Large intestine (tissue), 3 donors: ENCODE measurements at regions not wholly inside any gene's neighbourhood (a gene's known extent, or its start where the extent isn't known, plus 50 kb on each side); places are given as distances from the start of the nearest gene placed in this dataset.
"Not testable (repeated sequence)": the region's sequence is repeated elsewhere in the genome, so short reads cannot be mapped to it uniquely, and the experiment has no call there.

Experiments
- DNase-seq, 2 donors: peaks; one replicate each; pipeline versions ENCODE4 v3.0.0 to v3.0.0-alpha.2; 2013
- H3K27ac ChIP-seq: one replicate; pipeline ENCODE4 v1.5.1; 2013; ENCODE audit warnings: low read length
- H3K27me3 ChIP-seq: 2 replicates; pipeline ENCODE4 v1.6.1; 2013; ENCODE audit warnings: low read length; ENCODE audit not compliant: control insufficient read depth, insufficient read depth
- H3K36me3 ChIP-seq: 2 replicates; pipeline ENCODE4 v1.6.1; 2013; ENCODE audit warnings: low read length; ENCODE audit not compliant: control insufficient read depth, insufficient read depth
- H3K4me1 ChIP-seq: one replicate; pipeline ENCODE4 v1.6.1; 2013; ENCODE audit warnings: low read length; ENCODE audit not compliant: control insufficient read depth, insufficient read depth
- H3K4me3 ChIP-seq: one replicate; pipeline ENCODE4 v1.5.1; 2013; ENCODE audit warnings: low read length
- H3K9me3 ChIP-seq: one replicate; pipeline ENCODE4 v1.6.1; 2013; ENCODE audit warnings: mild to moderate bottlenecking, low read depth, low read length, moderate library complexity; ENCODE audit not compliant: control insufficient read depth
- WGBS: methylation state at CpG from one replicate; pipeline ENCODE4 v1.1.5; 2013; ENCODE audit warnings: low lambda C conversion rate; ENCODE audit not compliant: insufficient coverage; 5-methylcytosine and 5-hydroxymethylcytosine counted together

DNA sequence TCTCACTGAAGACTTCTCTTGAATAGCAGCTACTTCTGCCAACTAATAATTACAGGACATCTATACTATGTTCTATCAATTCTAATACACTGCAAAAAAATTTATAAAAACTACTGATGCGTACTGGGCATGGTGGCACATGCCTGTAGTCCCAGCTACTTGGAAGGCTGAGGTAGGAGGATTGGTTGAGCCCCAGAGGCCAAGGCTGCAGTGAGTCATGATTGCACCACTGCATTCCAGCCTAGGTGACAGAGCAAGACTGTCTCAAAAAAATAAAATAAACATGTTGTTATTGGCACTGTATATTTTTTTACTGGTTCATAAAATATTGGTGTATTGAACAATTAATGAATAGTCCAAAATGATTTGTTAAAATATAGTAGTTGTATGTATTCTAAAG is 97.0 kb upstream of the NAA35 start:
- not testable (repeated sequence) for H3K4me1 ChIP-seq, H3K27me3 ChIP-seq, H3K9me3 ChIP-seq, H3K4me3 ChIP-seq, H3K27ac ChIP-seq, DNase-seq
- no CpG with 5 or more reads among the region's 1 CpG for WGBS
- H3K36me3 ChIP-seq: peaks cover 20% of the 10 kb centered on the region

DNA sequence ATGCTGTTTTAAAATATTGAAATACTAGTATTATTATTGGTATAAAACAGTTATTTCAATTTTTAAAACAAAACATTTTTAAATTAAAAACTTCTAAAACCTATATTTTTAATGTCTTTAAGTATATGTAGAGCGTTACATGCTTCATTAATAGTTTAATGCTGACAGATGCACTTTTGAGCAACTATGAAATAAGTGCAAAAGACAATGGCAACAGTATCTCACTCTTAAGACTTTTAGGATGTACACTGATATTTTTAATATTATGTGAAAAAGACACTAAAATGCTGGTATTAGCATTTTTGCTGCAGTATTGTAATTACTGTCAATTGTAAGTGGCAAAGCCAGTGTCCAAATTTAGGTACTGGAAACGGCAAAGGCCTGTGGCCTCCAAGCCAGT is 93.2 kb upstream of the NAA35 start:
- DNase-seq, H3K27ac ChIP-seq, H3K27me3 ChIP-seq, H3K4me1 ChIP-seq, H3K9me3 ChIP-seq, H3K4me3 ChIP-seq: not testable (repeated sequence)
- peaks cover 15% of the 10 kb centered on the region for H3K36me3 ChIP-seq
- no CpG with 5 or more reads among the region's 2 CpGs for WGBS

DNA sequence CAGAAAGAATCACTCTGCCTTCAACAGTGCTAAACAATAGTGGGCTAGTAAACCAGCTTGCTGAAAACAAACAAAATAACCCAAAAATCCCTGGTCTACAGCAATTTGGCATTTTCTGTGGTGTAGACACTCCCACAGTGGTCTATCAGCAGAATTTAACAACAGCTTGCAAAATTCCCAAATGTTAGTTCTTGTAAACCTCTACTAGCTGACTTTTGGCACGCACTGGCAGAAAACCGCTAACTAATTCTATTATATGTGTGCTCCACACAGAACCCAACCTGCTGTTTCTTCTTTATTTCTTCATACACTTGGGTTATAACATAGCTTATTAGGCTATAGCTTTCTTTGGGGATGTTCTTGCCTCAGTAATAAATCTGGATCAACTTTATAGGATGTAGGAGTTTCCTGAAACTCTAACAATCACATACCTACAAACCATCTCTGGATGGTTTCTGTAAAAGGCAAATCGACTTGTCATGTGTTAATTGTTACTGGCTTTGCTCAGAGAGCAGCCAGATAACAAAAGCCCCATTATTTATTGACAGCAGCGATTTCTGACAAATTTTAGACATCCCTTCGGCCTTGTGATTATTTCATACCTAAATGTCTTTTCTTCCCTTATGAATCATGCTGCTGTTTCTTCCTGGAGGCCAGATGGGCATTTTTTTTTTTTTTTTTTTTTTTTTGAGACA is 82.7 kb upstream of the NAA35 start:
- Histone ChIP-seq H3K9me3 (no peaks in the 10 kb centered on the region), H3K27ac (no peak overlapping the region), H3K4me3 (no peak overlapping the region), H3K36me3 (no peaks in the 10 kb centered on the region), H3K27me3 (no peaks in the 10 kb centered on the region), H3K4me1 (no peaks in the 10 kb centered on the region)
- DNase-seq: no peak
- 100% methylated on average over 1 of the region's 5 CpGs for WGBS

DNA sequence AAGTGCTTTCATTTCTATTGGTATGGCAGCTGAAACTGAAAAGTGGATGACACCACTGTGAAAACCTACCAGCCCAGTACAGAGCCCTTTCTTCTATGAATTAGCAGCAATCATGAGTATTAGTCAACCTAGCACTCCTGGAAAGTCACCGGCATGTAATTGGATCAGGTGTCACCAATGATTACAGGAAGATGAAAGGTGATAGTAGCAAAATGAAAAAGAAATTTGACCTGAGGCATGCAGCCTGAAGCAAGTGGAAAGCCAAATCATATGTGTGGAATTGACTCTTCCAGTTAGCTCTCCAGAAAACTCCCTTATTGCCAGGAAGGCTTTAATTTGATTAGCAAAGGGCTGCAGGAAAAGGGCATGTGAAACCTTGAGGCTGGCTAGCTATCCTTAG is 81.2 kb upstream of the NAA35 start:
- no peak overlapping the region for H3K4me3 ChIP-seq
- no peaks in the 10 kb centered on the region for H3K4me1 ChIP-seq
- H3K27me3 ChIP-seq: no peaks in the 10 kb centered on the region
- DNase-seq: no peak
- no peaks in the 10 kb centered on the region for H3K36me3 ChIP-seq
- H3K9me3 ChIP-seq: no peaks in the 10 kb centered on the region
- no CpG with 5 or more reads among the region's 1 CpG for WGBS
- H3K27ac ChIP-seq: no peak overlapping the region

DNA sequence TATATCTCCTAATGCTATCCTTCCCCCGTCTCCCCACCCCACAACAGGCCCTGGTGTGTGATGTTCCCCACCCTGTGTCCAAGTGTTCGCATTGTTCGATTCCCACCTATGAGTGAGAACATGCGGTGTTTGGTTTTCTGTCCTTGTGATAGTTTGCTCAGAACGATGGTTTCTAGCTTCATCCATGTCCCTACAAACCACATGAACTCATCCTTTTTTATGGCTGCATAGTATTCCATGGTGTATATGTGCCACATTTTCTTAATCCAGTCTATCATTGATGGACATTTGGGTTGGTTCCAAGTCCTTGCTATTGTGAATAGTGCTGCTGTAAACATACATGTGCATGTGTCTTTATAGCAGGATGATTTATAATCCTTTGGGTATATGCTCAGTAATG is 79.1 kb upstream of the NAA35 start:
- not testable (repeated sequence) for DNase-seq, H3K4me3 ChIP-seq, H3K36me3 ChIP-seq, H3K27me3 ChIP-seq, H3K27ac ChIP-seq, H3K9me3 ChIP-seq, H3K4me1 ChIP-seq
- no CpG with 5 or more reads among the region's 5 CpGs for WGBS

DNA sequence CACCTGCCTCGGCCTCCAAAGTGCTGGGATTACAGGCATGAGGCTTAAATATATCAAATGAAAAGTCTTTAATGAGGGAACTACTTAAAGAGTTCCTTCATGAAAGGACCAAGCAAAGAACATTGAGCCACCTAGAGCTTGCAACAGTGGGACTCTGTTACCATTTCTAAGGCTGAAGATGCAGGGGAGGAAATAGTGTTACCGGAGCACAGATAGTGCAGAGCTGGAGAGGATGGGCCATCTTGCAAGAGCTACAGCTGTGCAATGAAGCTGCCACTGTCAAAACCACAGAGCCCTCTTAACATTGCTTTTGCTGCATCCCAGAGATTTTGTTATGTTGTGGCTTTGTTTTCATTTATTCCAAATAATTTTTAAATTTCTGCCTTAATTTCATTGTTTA is 77.1 kb upstream of the NAA35 start:
- WGBS: no CpG with 5 or more reads among the region's 2 CpGs

DNA sequence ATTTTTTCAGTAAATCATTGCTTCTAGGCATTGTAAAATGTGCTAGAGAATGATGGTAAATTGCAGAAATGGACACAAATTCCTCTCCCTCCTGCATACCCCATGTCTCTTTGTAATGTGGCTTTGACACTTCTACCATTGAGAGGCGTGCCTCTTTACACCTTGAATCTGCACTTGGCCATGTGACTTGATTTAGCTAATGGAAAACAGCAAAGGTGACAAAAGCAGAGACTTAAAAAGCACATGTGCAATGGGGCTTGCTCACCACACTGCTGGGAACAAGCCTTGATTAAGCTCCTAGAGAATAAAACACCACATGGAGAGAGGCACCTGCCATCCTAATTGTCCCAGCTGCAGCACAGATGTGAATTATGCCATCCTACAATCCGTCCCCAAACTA is 69.9 kb upstream of the NAA35 start:
- no peak for DNase-seq
- no peaks in the 10 kb centered on the region for H3K36me3 ChIP-seq
- H3K9me3 ChIP-seq: no peaks in the 10 kb centered on the region
- no peak overlapping the region for H3K4me3 ChIP-seq
- H3K27ac ChIP-seq: no peak overlapping the region
- no CpG with 5 or more reads among the region's 2 CpGs for WGBS
- H3K4me1 ChIP-seq: no peaks in the 10 kb centered on the region
- no peaks in the 10 kb centered on the region for H3K27me3 ChIP-seq

More for the DNA sequence above, 77.1 kb upstream of the NAA35 start:
- Histone ChIP-seq H3K36me3 (no peaks in the 10 kb centered on the region), H3K27ac (no peak overlapping the region), H3K27me3 (no peaks in the 10 kb centered on the region), H3K9me3 (no peaks in the 10 kb centered on the region), H3K4me3 (no peak overlapping the region), H3K4me1 (no peaks in the 10 kb centered on the region)
- no peak for DNase-seq

DNA sequence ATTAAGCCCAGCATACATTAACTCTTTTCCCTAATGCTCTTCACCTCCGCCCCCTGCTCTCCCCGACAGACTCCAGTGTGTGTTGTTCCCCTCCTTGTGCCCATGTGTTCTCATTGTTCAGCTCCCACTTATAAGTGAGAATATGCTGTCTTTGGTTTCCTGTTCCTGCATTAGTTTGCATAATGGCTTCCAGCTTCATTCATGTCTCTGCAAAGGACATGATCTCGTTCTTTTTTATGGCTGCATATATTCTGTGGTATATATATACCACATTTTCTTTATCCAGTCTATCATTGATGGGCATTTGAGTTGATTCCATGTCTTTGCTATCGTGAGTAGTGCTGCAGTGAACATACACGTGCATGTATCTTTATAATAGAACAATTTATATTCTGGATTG is 69.3 kb upstream of the NAA35 start:
- H3K27ac ChIP-seq, DNase-seq, H3K36me3 ChIP-seq, H3K4me3 ChIP-seq, H3K4me1 ChIP-seq, H3K27me3 ChIP-seq, H3K9me3 ChIP-seq: not testable (repeated sequence)
- 82% methylated on average over 3 of the region's 5 CpGs for WGBS

DNA sequence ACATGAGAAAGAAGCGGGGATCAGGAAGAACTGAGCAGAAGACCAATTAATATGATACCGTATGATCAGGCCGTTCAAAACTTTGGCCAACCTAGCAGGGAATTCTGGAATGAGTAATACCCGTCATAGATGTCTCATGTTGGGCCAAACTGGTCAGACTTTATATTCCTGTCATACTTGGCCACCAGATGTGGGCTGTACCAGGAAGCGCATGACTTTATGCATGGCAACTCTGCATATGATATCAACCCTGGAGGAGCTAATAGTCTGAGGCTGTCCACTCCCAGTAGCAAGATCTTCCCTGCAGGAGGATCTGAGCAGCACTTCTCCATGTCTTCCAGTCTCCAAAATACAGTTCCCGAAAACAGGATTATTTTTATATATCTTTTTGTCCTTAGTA is 68.5 kb upstream of the NAA35 start:
- whole genome bisulfite sequencing: 100% methylated on average over 1 of the region's 6 CpGs

DNA sequence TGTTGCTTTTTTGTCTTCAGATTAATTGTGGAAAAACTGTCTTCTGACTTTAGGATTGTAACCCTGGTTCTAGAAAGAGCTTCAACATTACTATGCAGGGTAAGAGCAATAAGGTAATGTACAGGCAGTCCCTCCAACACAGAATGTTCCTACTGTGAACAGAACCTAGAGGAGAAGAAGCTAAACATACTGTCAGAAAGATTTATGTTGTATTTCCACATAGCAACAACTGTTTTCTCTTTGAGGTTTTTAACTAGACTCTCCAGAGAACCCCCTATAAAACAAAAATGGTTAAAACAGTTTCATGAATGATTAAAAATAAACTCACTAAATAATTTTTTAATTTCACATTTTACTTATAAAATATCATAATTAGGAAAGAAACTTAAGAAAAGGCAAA is 64.3 kb upstream of the NAA35 start:
- H3K27ac ChIP-seq: no peak overlapping the region
- DNase-seq: no peak
- H3K27me3 ChIP-seq: no peaks in the 10 kb centered on the region

More for the DNA sequence above, 68.5 kb upstream of the NAA35 start:
- DNase-seq: no peak
- H3K27ac ChIP-seq: no peak overlapping the region
- H3K9me3 ChIP-seq: no peaks in the 10 kb centered on the region
- no peaks in the 10 kb centered on the region for H3K4me1 ChIP-seq
- no peaks in the 10 kb centered on the region for H3K27me3 ChIP-seq
- H3K36me3 ChIP-seq: no peaks in the 10 kb centered on the region
- no peak overlapping the region for H3K4me3 ChIP-seq

DNA sequence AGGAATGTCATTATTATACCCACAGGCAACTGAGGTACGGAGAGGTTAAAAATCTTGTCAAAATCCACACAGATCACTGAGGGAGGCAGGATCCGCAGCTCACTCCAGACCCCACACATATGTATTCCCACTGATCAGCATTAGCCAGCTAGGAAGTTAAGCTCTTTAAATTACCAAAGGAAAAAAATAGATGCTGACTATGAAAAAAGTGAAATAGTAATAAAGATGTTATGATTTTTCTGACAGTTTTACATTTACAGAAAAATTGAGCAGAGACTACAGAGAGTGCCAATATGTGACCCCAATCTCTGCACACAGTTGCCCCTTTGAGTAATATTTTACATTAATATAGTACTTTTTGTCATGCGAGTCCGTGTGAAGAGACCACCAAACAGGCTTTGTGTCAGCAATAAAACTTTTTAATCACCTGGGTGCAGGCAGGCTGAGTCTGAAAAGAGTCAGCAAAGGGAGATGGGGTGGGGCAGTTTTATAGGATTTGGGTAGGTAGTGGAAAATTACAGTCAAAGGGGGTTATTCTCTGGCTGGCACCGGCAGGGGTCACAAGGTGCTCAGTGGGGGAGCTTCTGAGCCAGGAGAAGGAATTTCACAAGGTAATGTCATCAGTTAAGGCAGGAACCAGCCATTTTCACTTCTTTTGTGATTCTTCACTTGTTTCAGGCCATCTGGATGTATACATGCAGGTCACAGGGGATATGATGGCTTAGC is 61.9 kb upstream of the NAA35 start:
- H3K9me3 ChIP-seq, H3K27me3 ChIP-seq, DNase-seq, H3K36me3 ChIP-seq, H3K4me1 ChIP-seq, H3K27ac ChIP-seq, H3K4me3 ChIP-seq: not testable (repeated sequence)
- no CpG with 5 or more reads among the region's 5 CpGs for WGBS

More for the DNA sequence above, 64.3 kb upstream of the NAA35 start:
- no peaks in the 10 kb centered on the region for H3K9me3 ChIP-seq
- H3K4me1 ChIP-seq: no peaks in the 10 kb centered on the region
- H3K4me3 ChIP-seq: no peak overlapping the region
- H3K36me3 ChIP-seq: no peaks in the 10 kb centered on the region
